ENCODE measurements at regions not wholly inside any gene's neighbourhood (a gene's known extent, or its start where the extent isn't known, plus 50 kb on each side); places are given as distances from the start of the nearest gene placed in this dataset.

DNA sequence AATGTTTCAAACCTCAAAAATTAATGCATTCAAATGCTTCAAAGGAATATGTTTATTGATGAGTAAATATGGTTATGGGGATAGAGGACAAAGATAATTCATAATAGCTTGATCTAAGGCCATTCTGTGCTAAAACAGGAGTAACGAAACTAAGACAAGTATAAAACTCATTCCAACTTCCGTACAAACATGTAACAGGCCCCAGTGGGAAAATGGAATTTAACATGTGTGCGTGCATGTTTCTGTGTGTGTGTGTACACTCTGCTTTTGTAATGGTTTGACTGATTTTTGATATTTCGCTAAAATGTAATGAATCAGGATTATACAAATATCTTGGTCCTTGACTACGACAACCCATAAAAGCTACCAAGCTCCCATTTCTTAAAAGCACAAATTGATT is 91.0 kb downstream of the KLF12 start:
- Histone ChIP-seq H3K4me3 (ENCODE audit: low read length) (no peak overlapping the region), H3K9ac (ENCODE audit: low read depth, low read length) (no peak overlapping the region), H3K9me3 (ENCODE audit: insufficient read depth, low read depth, low read length) (no peaks in the 10 kb centered on the region), H3K27me3 (ENCODE audit: insufficient read depth, low read length) (no peaks in the 10 kb centered on the region), H3K36me3 (ENCODE audit: insufficient read depth, low read length) (no peaks in the 10 kb centered on the region), H3K4me1 (ENCODE audit: insufficient read depth, low read length) (peaks cover 8% of the 10 kb centered on the region; the same call in 1 of the 2 replicates), H3K27ac (ENCODE audit: low read depth, low read length) (no peak overlapping the region)
- 93% methylated on average over 2 of the region's 5 CpGs for WGBS

DNA sequence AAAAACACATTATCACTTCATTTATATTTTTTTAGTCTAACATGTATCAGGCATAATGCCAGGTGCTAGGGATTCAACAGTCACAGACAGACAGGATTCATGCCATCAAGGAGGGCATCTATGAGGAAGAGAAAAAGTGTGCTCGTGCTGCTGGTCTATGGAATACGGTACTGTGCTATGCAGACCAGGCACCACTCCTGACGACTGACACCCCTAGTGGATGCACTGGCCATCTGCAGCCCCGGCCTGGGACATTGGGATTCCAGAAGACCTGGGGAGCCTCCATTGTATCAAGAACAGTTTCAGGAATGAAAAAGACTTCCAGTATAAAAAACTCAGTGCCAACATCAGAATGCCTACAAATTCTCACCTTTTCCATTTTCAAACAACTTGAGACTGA is 94.0 kb downstream of the KLF12 start:
- H3K27ac ChIP-seq (ENCODE audit: low read depth, low read length) = no peak overlapping the region
- H3K9ac ChIP-seq (ENCODE audit: low read depth, low read length) = no peak overlapping the region
- 23% methylated on average over 4 of the region's 4 CpGs for WGBS
- H3K9me3 ChIP-seq (ENCODE audit: insufficient read depth, low read depth, low read length) = no peaks in the 10 kb centered on the region
- H3K4me1 ChIP-seq (ENCODE audit: insufficient read depth, low read length) = peaks cover 32% of the 10 kb centered on the region
- no peaks in the 10 kb centered on the region for H3K27me3 ChIP-seq (ENCODE audit: insufficient read depth, low read length)
- H3K36me3 ChIP-seq (ENCODE audit: insufficient read depth, low read length) = no peaks in the 10 kb centered on the region
- no peak overlapping the region for H3K4me3 ChIP-seq (ENCODE audit: low read length)

DNA sequence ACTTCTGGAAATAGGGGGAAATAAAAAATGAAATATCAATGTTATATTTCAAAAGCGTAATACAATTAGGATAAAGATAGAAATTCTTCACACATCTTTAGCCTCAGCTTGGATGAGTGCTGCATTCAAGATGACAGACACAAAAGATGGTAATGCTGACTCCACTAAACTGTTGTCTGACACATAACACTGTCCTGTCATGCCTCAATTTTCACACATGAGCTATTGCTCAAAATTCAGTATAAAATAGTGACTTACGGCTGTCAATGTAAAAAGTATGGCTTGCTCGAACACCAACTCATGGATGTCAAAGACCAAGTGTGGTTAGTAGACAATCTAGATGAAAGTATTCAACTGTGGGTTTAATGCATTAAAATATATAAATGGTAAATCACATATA is 94.5 kb downstream of the KLF12 start:
- Histone ChIP-seq H3K4me3 (ENCODE audit: low read length) (no peak overlapping the region), H3K4me1 (ENCODE audit: insufficient read depth, low read length) (peaks cover 37% of the 10 kb centered on the region), H3K36me3 (ENCODE audit: insufficient read depth, low read length) (no peaks in the 10 kb centered on the region), H3K9me3 (ENCODE audit: insufficient read depth, low read depth, low read length) (no peaks in the 10 kb centered on the region), H3K27me3 (ENCODE audit: insufficient read depth, low read length) (no peaks in the 10 kb centered on the region), H3K9ac (ENCODE audit: low read depth, low read length) (no peak overlapping the region), H3K27ac (ENCODE audit: low read depth, low read length) (no peak overlapping the region)
- WGBS = 95% methylated on average over 3 of the region's 3 CpGs

DNA sequence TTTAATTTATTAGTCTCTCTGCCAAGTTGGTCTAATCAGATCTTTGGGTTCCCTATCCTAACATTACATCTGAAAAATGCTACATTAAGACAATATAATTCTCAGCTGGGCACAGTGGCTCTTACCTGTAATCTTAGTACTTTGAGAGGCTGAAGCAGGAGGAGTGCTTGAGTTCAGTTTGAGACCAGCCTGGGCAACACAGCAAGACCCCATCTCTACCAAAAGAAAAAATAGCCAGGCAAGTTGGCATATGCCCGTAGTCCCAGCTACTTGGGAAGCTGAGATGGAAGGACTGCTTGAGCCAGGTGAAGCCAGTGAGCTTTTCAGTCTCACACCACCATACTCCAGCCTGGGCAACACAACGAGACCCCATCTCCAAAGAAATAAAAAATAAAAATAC is 95.0 kb downstream of the KLF12 start:
- Histone ChIP-seq H3K27ac (ENCODE audit: low read depth, low read length) (no peak overlapping the region), H3K27me3 (ENCODE audit: insufficient read depth, low read length) (no peaks in the 10 kb centered on the region), H3K4me1 (ENCODE audit: insufficient read depth, low read length) (peaks cover 38% of the 10 kb centered on the region), H3K9me3 (ENCODE audit: insufficient read depth, low read depth, low read length) (no peaks in the 10 kb centered on the region), H3K9ac (ENCODE audit: low read depth, low read length) (no peak overlapping the region), H3K36me3 (ENCODE audit: insufficient read depth, low read length) (no peaks in the 10 kb centered on the region), H3K4me3 (ENCODE audit: low read length) (no peak overlapping the region)
- 86% methylated on average over 1 of the region's 2 CpGs for WGBS

DNA sequence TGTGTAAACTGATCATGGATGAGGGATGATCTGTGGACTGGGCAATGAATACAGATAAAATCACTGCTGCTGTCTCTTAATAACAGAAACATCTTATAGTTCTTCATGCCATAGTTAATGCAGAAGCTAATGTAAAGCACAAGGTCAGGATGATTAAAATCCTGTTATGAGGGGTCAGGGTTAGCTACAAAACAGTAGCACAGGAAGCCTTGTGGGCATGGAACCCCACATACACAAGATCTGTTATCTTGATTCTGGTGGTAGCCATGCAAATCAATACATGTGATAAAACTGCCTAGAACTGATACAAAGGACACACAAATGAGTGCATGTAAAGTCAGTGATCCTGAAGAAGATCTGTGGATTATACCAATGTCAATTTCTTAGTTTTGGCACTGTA is 96.4 kb downstream of the KLF12 start:
- no peak overlapping the region for H3K9ac ChIP-seq (ENCODE audit: low read depth, low read length)

DNA sequence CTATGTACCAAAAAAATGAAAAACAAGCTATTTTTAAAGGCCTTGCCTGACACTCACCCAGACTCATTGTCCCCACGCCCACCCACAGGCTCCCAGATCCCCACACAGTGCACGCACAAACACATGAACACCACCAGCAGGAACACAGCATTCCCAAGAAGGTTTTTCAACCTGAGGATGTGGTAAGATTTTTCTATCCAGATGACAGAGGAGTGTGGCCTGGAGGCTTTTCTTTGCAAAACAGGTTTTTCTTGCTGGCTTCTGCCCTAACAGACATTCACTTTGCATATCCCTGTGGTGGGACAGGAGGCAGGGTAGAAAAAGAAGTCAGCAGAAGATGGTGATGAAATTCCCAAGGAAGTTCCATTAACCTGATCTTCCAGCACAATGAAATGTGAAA is 97.8 kb downstream of the KLF12 start:
- 63% methylated on average over 2 of the region's 2 CpGs for WGBS
- peak overlapping the region; percentile 35; the same call in 1 of the 2 replicates for H3K9ac ChIP-seq (ENCODE audit: low read depth, low read length)
- H3K27ac ChIP-seq (ENCODE audit: low read depth, low read length) = peak overlapping the region; percentile 47
- H3K27me3 ChIP-seq (ENCODE audit: insufficient read depth, low read length) = no peaks in the 10 kb centered on the region
- peaks cover 38% of the 10 kb centered on the region for H3K4me1 ChIP-seq (ENCODE audit: insufficient read depth, low read length)
- no peaks in the 10 kb centered on the region for H3K36me3 ChIP-seq (ENCODE audit: insufficient read depth, low read length)
- H3K9me3 ChIP-seq (ENCODE audit: insufficient read depth, low read depth, low read length) = no peaks in the 10 kb centered on the region
- H3K4me3 ChIP-seq (ENCODE audit: low read length) = no peak overlapping the region

More for the DNA sequence above, 96.4 kb downstream of the KLF12 start:
- H3K9me3 ChIP-seq (ENCODE audit: insufficient read depth, low read depth, low read length) = no peaks in the 10 kb centered on the region
- H3K4me1 ChIP-seq (ENCODE audit: insufficient read depth, low read length) = peaks cover 38% of the 10 kb centered on the region
- H3K36me3 ChIP-seq (ENCODE audit: insufficient read depth, low read length) = no peaks in the 10 kb centered on the region
- H3K27ac ChIP-seq (ENCODE audit: low read depth, low read length) = no peak overlapping the region
- no peaks in the 10 kb centered on the region for H3K27me3 ChIP-seq (ENCODE audit: insufficient read depth, low read length)
- H3K4me3 ChIP-seq (ENCODE audit: low read length) = no peak overlapping the region

DNA sequence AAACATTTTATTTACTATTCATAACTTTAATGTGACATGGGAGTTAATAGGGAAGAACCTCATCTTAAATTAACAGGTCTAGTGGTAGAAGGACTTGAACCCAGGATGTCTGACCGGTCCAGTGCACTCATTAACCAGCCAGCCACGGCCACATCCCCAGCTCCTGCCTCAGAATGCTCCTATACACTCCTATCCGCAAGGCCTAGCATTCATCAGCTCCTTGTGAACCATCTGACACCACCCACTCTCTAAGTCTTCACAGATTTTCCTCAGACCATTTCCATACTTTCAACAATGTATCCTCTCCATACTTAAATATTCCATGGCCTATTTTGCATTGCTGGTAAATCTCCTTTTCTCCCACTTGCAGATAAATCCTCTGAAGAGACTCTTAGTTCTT is 98.3 kb downstream of the KLF12 start:
- H3K9ac ChIP-seq (ENCODE audit: low read depth, low read length) = peak overlapping the region; percentile 35; the same call in 1 of the 2 replicates
- H3K9me3 ChIP-seq (ENCODE audit: insufficient read depth, low read depth, low read length) = no peaks in the 10 kb centered on the region
- WGBS = 86% methylated on average over 3 of the region's 3 CpGs
- H3K4me1 ChIP-seq (ENCODE audit: insufficient read depth, low read length) = peaks cover 37% of the 10 kb centered on the region
- peak overlapping the region; percentile 47 for H3K27ac ChIP-seq (ENCODE audit: low read depth, low read length)
- H3K4me3 ChIP-seq (ENCODE audit: low read length) = no peak overlapping the region
- H3K27me3 ChIP-seq (ENCODE audit: insufficient read depth, low read length) = no peaks in the 10 kb centered on the region
- no peaks in the 10 kb centered on the region for H3K36me3 ChIP-seq (ENCODE audit: insufficient read depth, low read length)

DNA sequence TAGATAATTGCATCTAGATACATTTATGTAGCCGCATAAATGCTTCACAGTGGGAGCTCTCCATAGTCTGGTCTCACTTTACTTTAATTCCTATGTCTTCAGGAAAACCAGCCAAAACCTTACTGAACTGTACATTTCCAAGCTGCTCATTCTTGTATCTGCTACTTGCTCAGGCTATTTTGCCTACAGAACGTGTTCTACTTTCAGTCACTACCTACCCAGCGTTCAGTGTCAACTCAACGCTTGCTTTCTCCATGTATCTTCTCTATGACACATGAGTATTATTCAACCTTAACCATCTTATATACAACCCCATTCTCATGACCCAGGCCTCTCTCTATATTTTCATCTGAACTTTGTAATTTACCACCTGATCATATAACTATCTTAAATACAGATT is 101.9 kb downstream of the KLF12 start:
- Histone ChIP-seq H3K4me3 (ENCODE audit: low read length) (no peak overlapping the region), H3K27me3 (ENCODE audit: insufficient read depth, low read length) (no peaks in the 10 kb centered on the region), H3K4me1 (ENCODE audit: insufficient read depth, low read length) (peaks cover 47% of the 10 kb centered on the region), H3K9ac (ENCODE audit: low read depth, low read length) (no peak overlapping the region), H3K27ac (ENCODE audit: low read depth, low read length) (no peak overlapping the region), H3K9me3 (ENCODE audit: insufficient read depth, low read depth, low read length) (no peaks in the 10 kb centered on the region), H3K36me3 (ENCODE audit: insufficient read depth, low read length) (no peaks in the 10 kb centered on the region)
- WGBS = 92% methylated on average over 4 of the region's 4 CpGs

DNA sequence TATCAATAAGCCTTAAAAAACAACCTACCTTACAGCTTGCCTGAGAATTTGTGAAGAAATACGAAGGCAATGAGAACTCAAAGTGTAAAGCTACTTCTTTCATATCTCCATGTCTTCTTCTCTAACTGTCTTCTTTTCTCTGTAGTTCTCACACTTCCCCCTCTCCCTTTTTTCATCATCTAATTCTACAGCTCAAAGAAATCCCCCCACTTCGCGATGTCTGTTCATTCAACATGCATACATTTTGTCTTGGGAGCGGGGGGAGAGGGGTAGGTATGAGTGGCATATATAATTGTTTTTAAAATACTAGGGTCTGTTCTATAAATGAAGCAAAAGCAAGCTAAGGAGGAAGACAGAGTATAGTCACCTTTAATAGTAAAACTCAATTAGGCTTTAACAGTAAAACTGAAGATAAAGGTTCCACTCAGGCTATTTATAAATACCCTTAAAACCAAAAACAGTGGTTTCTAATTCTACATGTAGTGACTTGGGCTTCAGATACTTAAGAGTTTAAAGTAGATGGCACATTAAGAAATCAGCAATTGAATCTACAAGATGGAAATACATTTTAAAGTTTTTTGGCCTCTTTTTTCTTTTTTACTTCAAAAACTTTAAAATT is 106.9 kb downstream of the KLF12 start:
- H3K9me3 ChIP-seq (ENCODE audit: insufficient read depth, low read depth, low read length) = no peaks in the 10 kb centered on the region
- peak overlapping the region; percentile 65; the same call in 1 of the 2 replicates for H3K9ac ChIP-seq (ENCODE audit: low read depth, low read length)
- peak overlapping the region; percentile 69 for H3K27ac ChIP-seq (ENCODE audit: low read depth, low read length)
- H3K36me3 ChIP-seq (ENCODE audit: insufficient read depth, low read length) = no peaks in the 10 kb centered on the region
- 12% methylated on average over 2 of the region's 4 CpGs for WGBS
- H3K4me1 ChIP-seq (ENCODE audit: insufficient read depth, low read length) = peaks cover 59% of the 10 kb centered on the region
- H3K4me3 ChIP-seq (ENCODE audit: low read length) = peak overlapping the region; percentile 44
- no peaks in the 10 kb centered on the region for H3K27me3 ChIP-seq (ENCODE audit: insufficient read depth, low read length)

DNA sequence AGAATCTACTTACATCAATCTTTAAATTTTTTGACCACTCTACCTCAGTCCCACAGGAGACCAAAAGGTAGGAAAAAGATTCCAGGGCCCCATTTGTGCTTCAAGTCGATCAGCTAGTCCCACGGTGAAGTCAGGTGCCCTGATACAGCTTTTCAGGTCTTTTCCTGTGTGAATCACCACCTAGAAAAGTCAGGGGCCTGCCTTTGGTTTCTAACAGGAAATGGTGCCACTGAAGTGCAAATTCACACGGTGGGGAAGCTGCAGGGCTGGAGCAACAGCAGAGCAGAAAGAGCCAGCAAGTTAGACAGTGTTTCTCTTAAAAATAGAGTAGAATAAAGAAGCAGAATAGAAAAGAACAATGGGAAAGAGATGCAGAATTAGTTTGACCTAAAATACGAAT is 107.5 kb downstream of the KLF12 start:
- Histone ChIP-seq H3K4me1 (ENCODE audit: insufficient read depth, low read length) (peaks cover 59% of the 10 kb centered on the region), H3K4me3 (ENCODE audit: low read length) (peak overlapping the region; percentile 44), H3K27ac (ENCODE audit: low read depth, low read length) (peak overlapping the region; percentile 69), H3K9ac (ENCODE audit: low read depth, low read length) (peak overlapping the region; percentile 65; the same call in 1 of the 2 replicates), H3K36me3 (ENCODE audit: insufficient read depth, low read length) (no peaks in the 10 kb centered on the region), H3K27me3 (ENCODE audit: insufficient read depth, low read length) (no peaks in the 10 kb centered on the region), H3K9me3 (ENCODE audit: insufficient read depth, low read depth, low read length) (no peaks in the 10 kb centered on the region)
- under 1% methylated on average over 4 of the region's 4 CpGs for WGBS

DNA sequence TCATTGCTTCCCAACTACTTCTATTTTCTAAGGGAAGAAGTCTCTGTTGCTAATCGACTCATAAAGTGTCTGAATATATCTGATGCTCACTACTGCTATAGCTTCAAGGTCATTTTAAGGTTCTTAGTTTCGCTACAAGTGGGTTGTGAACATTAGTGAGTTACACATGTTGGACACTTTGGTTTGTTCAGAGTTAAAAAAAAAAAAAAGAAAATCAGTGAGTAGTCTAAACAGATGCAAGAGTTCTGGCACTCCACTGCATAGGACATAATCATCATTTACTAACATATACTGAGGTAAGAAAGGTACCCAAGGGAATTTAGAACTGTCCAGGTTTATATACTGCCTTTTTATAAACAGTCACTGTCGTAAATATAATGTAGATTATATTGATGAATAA is 108.8 kb downstream of the KLF12 start:
- 78% methylated on average over 2 of the region's 3 CpGs for WGBS

DNA sequence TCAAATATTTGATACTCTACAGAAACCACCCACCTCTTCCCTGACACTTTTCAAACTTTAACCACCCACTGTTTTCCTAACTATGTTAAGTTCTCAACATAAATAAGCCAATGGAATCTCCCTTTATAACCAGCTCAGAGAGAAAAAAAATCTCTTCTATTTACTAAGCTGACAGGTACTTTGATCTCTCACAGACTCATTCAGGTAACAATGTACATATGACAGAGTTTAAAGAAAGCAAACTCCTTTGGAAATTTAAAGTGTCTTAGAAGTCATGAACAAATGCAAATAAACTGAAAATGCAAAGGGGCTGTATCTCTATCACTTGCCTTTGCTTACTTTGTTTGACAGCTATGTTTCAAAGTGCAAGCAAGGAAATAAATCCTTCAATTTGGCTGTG is 109.3 kb downstream of the KLF12 start:
- Histone ChIP-seq H3K27me3 (ENCODE audit: insufficient read depth, low read length) (no peaks in the 10 kb centered on the region), H3K4me1 (ENCODE audit: insufficient read depth, low read length) (peaks cover 56% of the 10 kb centered on the region), H3K9me3 (ENCODE audit: insufficient read depth, low read depth, low read length) (no peaks in the 10 kb centered on the region), H3K27ac (ENCODE audit: low read depth, low read length) (no peak overlapping the region), H3K4me3 (ENCODE audit: low read length) (no peak overlapping the region), H3K9ac (ENCODE audit: low read depth, low read length) (no peak overlapping the region), H3K36me3 (ENCODE audit: insufficient read depth, low read length) (no peaks in the 10 kb centered on the region)

More for the DNA sequence above, 108.8 kb downstream of the KLF12 start:
- Histone ChIP-seq H3K9ac (ENCODE audit: low read depth, low read length) (no peak overlapping the region), H3K4me1 (ENCODE audit: insufficient read depth, low read length) (peaks cover 59% of the 10 kb centered on the region), H3K9me3 (ENCODE audit: insufficient read depth, low read depth, low read length) (no peaks in the 10 kb centered on the region), H3K4me3 (ENCODE audit: low read length) (no peak overlapping the region), H3K27me3 (ENCODE audit: insufficient read depth, low read length) (no peaks in the 10 kb centered on the region), H3K27ac (ENCODE audit: low read depth, low read length) (no peak overlapping the region), H3K36me3 (ENCODE audit: insufficient read depth, low read length) (no peaks in the 10 kb centered on the region)

All from HUES64 (cell line).